ENCODE measurements at regions not wholly inside any gene's neighbourhood (a gene's known extent, or its start where the extent isn't known, plus 50 kb on each side); places are given as distances from the start of the nearest gene placed in this dataset.

DNA sequence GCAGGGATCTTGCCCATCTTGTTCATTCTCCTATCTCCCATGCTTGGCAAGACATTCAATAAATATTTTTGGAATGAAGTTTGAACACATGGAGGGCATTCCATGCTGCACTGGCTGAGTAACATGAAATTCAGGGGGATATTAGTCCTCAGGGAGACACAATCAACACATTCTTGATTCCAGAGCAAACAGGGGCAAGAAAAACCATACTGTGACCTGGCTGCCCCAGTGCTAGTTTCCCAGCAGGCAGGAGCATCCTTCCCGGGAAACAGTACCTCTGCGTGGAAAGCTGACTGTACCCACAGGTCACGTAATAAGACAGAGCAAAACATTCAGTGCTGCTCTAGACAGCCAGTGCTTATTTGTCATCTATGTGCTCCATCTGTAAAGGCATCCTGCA, 66.3 kb upstream of the SPOCK1 start:
- H3K27ac ChIP-seq (ENCODE audit: low read length): no peak overlapping the region
- DNase-seq (no peak), ATAC-seq (no peak)
- BruUV-seq (replicated peaks): no TSS peak
- no peak overlapping the region for H2AFZ ChIP-seq (ENCODE audit: low read length)
- no peak overlapping the region for H3K4me2 ChIP-seq (ENCODE audit: low read length)
- no peaks in the 10 kb centered on the region for H3K9me2 ChIP-seq (replicated peaks; ENCODE audit: low read length)
- H3K9ac ChIP-seq (ENCODE audit: low read length): no peak overlapping the region
- peaks cover 13% of the 10 kb centered on the region for H3K4me1 ChIP-seq (ENCODE audit: insufficient read depth, low read length)
- no peaks in the 10 kb centered on the region for H3K9me3 ChIP-seq (ENCODE audit: low read length)
- CTCF ChIA-PET: no interaction called here
- no peak overlapping the region for H3K4me3 ChIP-seq (ENCODE audit: low read length)
- no peaks in the 10 kb centered on the region for H3K36me3 ChIP-seq (ENCODE audit: low read depth, low read length)
- H3K79me2 ChIP-seq (ENCODE audit: low read length): no peaks in the 10 kb centered on the region
- TF ChIP-seq EZH2 (IDR thresholded peaks at IDR 0.05; ENCODE audit: low read length, unreplicated experiment) (no peak), EZH2phosphoT487 (IDR thresholded peaks at IDR 0.05; ENCODE audit: borderline replicate concordance, low read length) (no peak)
- TF ChIP-seq, protein P1, sequence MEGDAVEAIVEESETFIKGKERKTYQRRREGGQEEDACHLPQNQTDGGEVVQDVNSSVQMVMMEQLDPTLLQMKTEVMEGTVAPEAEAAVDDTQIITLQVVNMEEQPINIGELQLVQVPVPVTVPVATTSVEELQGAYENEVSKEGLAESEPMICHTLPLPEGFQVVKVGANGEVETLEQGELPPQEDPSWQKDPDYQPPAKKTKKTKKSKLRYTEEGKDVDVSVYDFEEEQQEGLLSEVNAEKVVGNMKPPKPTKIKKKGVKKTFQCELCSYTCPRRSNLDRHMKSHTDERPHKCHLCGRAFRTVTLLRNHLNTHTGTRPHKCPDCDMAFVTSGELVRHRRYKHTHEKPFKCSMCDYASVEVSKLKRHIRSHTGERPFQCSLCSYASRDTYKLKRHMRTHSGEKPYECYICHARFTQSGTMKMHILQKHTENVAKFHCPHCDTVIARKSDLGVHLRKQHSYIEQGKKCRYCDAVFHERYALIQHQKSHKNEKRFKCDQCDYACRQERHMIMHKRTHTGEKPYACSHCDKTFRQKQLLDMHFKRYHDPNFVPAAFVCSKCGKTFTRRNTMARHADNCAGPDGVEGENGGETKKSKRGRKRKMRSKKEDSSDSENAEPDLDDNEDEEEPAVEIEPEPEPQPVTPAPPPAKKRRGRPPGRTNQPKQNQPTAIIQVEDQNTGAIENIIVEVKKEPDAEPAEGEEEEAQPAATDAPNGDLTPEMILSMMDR (conservative IDR thresholded peaks at IDR 0.05; ENCODE audit: low read depth, low read length): no peak
- no peaks in the 10 kb centered on the region for H4K20me1 ChIP-seq (ENCODE audit: low read length)
- POLR2A ChIA-PET (ENCODE audit: unreplicated experiment): no interaction called here
- intact Hi-C loops (cut with micrococcal nuclease): no loop called here
- H3K27me3 ChIP-seq (ENCODE audit: low read length): no peaks in the 10 kb centered on the region
- H3F3A ChIP-seq (ENCODE audit: low read length, unreplicated experiment): no peaks in the 10 kb centered on the region

DNA sequence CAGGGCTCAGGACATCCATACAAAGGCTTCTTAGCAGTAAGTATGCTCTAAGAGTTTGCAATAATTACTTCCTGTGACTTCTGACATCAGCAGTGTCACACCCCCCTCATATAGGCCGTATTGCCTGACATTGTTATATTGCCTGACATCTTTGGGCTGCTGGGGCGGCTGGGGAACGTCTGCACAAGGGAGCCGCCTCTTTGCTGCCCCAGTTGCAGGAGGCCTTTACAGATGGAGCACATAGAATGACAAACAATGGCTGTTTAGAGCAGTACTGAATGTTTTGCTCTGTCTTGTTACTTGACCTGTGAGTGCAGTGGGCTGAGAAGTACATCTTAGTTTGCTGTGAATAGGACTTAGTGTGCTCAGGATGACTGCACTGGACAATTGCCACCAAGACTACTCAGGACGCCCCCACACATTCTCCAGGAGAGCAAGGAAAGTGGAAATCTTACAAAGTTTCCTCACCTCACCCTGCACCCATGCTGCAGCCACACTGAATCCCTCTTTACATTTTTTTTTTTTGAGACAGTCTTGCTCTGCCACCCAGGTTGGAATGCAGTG, 65.4 kb upstream of the SPOCK1 start:
- H3F3A ChIP-seq (ENCODE audit: low read length, unreplicated experiment): no peaks in the 10 kb centered on the region
- peaks cover 19% of the 10 kb centered on the region for H3K4me1 ChIP-seq (ENCODE audit: insufficient read depth, low read length)
- no peak for DNase-seq
- H3K27me3 ChIP-seq (ENCODE audit: low read length): no peaks in the 10 kb centered on the region
- H3K36me3 ChIP-seq (ENCODE audit: low read depth, low read length): no peaks in the 10 kb centered on the region
- no peak overlapping the region for H3K4me3 ChIP-seq (ENCODE audit: low read length)
- no peak for TF ChIP-seq EZH2 (IDR thresholded peaks at IDR 0.05; ENCODE audit: low read length, unreplicated experiment)
- no peak for TF ChIP-seq EZH2phosphoT487 (IDR thresholded peaks at IDR 0.05; ENCODE audit: borderline replicate concordance, low read length)
- TF ChIP-seq, protein P1 (conservative IDR thresholded peaks at IDR 0.05; ENCODE audit: low read depth, low read length): no peak
- H4K20me1 ChIP-seq (ENCODE audit: low read length): no peaks in the 10 kb centered on the region
- no peak overlapping the region for H3K4me2 ChIP-seq (ENCODE audit: low read length)
- ChIA-PET CTCF (no interaction called here), POLR2A (ENCODE audit: unreplicated experiment) (no interaction called here)
- no peaks in the 10 kb centered on the region for H3K9me3 ChIP-seq (ENCODE audit: low read length)
- no peak overlapping the region for H2AFZ ChIP-seq (ENCODE audit: low read length)
- ATAC-seq: no peak
- no TSS peak for BruUV-seq (replicated peaks)
- H3K27ac ChIP-seq (ENCODE audit: low read length): no peak overlapping the region
- intact Hi-C loops (cut with micrococcal nuclease): no loop called here
- H3K79me2 ChIP-seq (ENCODE audit: low read length): no peaks in the 10 kb centered on the region
- no peak overlapping the region for H3K9ac ChIP-seq (ENCODE audit: low read length)
- no peaks in the 10 kb centered on the region for H3K9me2 ChIP-seq (replicated peaks; ENCODE audit: low read length)

DNA sequence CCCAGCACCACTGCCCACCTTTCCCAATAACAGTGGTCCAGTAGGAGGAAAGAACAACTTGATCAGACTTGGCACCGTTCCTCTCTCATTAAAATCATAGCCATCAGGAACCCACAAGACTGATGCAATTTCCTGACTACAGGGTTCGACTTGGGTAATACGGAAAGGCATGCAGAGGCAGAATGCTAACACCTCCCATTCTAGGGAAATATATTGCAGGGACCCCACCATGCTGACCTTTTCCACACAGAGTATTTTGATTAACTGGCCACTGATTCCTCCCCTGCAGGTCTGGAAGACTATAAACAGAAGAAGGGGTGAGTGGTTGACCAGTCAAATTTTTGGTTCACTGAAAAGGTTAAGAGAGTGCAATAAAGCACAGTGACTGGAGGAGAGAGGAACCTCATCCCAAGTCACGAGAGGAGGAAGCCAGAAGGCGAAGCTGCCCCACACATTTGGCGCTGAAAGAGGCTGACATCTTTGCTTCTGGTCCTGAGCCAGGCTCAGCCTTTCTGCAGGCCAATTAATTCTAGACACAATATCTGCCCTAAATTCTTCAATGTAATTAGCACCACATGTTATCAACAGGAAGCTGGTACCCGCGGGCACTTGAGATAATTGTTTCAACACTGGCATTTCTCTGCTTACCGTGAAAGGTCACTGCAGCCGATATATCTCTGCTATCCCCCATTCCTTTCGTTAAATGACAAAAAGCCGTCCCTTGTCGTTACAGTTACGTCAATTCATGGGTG, 64.7 kb upstream of the SPOCK1 start:
- no peak overlapping the region for H3K9ac ChIP-seq (ENCODE audit: low read length)
- H3K9me2 ChIP-seq (replicated peaks; ENCODE audit: low read length): no peaks in the 10 kb centered on the region
- peaks cover 19% of the 10 kb centered on the region for H3K4me1 ChIP-seq (ENCODE audit: insufficient read depth, low read length)
- intact Hi-C loops (cut with micrococcal nuclease): no loop called here
- H4K20me1 ChIP-seq (ENCODE audit: low read length): no peaks in the 10 kb centered on the region
- H3K4me2 ChIP-seq (ENCODE audit: low read length): no peak overlapping the region
- ATAC-seq (no peak), DNase-seq (no peak)
- no peaks in the 10 kb centered on the region for H3F3A ChIP-seq (ENCODE audit: low read length, unreplicated experiment)
- H3K79me2 ChIP-seq (ENCODE audit: low read length): no peaks in the 10 kb centered on the region
- ChIA-PET POLR2A (ENCODE audit: unreplicated experiment) (no interaction called here), CTCF (no interaction called here)
- no peak overlapping the region for H2AFZ ChIP-seq (ENCODE audit: low read length)
- H3K9me3 ChIP-seq (ENCODE audit: low read length): no peaks in the 10 kb centered on the region
- H3K4me3 ChIP-seq (ENCODE audit: low read length): no peak overlapping the region
- TF ChIP-seq, protein P1 (conservative IDR thresholded peaks at IDR 0.05; ENCODE audit: low read depth, low read length): no peak
- no peak for TF ChIP-seq EZH2 (IDR thresholded peaks at IDR 0.05; ENCODE audit: low read length, unreplicated experiment)
- TF ChIP-seq EZH2phosphoT487 (IDR thresholded peaks at IDR 0.05; ENCODE audit: borderline replicate concordance, low read length): no peak
- H3K27ac ChIP-seq (ENCODE audit: low read length): no peak overlapping the region
- no peaks in the 10 kb centered on the region for H3K36me3 ChIP-seq (ENCODE audit: low read depth, low read length)
- no TSS peak for BruUV-seq (replicated peaks)
- no peaks in the 10 kb centered on the region for H3K27me3 ChIP-seq (ENCODE audit: low read length)
